Esophagus squamous epithelium (tissue), 4 donors: ENCODE measurements at regions not wholly inside any gene's neighbourhood (a gene's known extent, or its start where the extent isn't known, plus 50 kb on each side); places are given as distances from the start of the nearest gene placed in this dataset.

Experiments used
- POLR2A ChIP-seq, 4 donors: fragments of 450-650 bp; IDR thresholded peaks; one replicate each; pipeline ENCODE4 v1.6.1; 2017; ENCODE audit warnings: antibody characterized with exemption in 4 of 4, mild to moderate bottlenecking in 4 of 4, moderate library complexity in 3 of 4
- TF ChIP-seq, protein P1 (sequence below), 6 experiments: fragments of 450-650 bp in 4 of 6; fragments of 200-600 bp in 2 of 6; sonication (generic) in 2 of 6; IDR thresholded peaks; one replicate each; pipeline ENCODE4 v1.5.1; 2016 to 2019; ENCODE audit warnings: antibody characterized with exemption in 6 of 6, mild to moderate bottlenecking in 4 of 6, moderate library complexity in 4 of 6

- TF ChIP-seq, protein P1, sequence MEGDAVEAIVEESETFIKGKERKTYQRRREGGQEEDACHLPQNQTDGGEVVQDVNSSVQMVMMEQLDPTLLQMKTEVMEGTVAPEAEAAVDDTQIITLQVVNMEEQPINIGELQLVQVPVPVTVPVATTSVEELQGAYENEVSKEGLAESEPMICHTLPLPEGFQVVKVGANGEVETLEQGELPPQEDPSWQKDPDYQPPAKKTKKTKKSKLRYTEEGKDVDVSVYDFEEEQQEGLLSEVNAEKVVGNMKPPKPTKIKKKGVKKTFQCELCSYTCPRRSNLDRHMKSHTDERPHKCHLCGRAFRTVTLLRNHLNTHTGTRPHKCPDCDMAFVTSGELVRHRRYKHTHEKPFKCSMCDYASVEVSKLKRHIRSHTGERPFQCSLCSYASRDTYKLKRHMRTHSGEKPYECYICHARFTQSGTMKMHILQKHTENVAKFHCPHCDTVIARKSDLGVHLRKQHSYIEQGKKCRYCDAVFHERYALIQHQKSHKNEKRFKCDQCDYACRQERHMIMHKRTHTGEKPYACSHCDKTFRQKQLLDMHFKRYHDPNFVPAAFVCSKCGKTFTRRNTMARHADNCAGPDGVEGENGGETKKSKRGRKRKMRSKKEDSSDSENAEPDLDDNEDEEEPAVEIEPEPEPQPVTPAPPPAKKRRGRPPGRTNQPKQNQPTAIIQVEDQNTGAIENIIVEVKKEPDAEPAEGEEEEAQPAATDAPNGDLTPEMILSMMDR (IDR thresholded peaks at IDR 0.05): no peak
- TF ChIP-seq POLR2A (IDR thresholded peaks at IDR 0.05): no peak
These were observed 465.0 kb upstream of the KLF6 start for GRCh38 chr10:4249841-4250586.
